ENCODE measurements at regions not wholly inside any gene's neighbourhood (a gene's known extent, or its start where the extent isn't known, plus 50 kb on each side); places are given as distances from the start of the nearest gene placed in this dataset.
"Not testable (repeated sequence)": the region's sequence is repeated elsewhere in the genome, so short reads cannot be mapped to it uniquely, and the experiment has no call there.

- H3K9ac ChIP-seq (ENCODE audit: low read length) = no peak overlapping the region
- no peaks in the 10 kb centered on the region for H3K9me2 ChIP-seq (replicated peaks; ENCODE audit: insufficient read depth, low read length)
- H3K4me2 ChIP-seq (ENCODE audit: low read depth, low read length, poor library complexity, severe bottlenecking) = no peak overlapping the region
- H3K4me3 ChIP-seq (ENCODE audit: low read length) = no peak overlapping the region
- no peak for DNase-seq
- H4K20me1 ChIP-seq (ENCODE audit: insufficient read depth, low read depth, low read length) = no peaks in the 10 kb centered on the region
- no peak overlapping the region for H3K27ac ChIP-seq (ENCODE audit: low read length)
- H3K9me3 ChIP-seq (ENCODE audit: low read length) = no peaks in the 10 kb centered on the region
- peaks cover 7% of the 10 kb centered on the region for H3K4me1 ChIP-seq (ENCODE audit: low read length)
- no peaks in the 10 kb centered on the region for H3K27me3 ChIP-seq (ENCODE audit: low read length)
- no peaks in the 10 kb centered on the region; the same call in 1 of the 2 replicates for H3K36me3 ChIP-seq (ENCODE audit: insufficient read depth, low read length)
- no peaks in the 10 kb centered on the region for H3K79me2 ChIP-seq (ENCODE audit: low read length)
- no peak overlapping the region for H2AFZ ChIP-seq (ENCODE audit: low read length)
These were observed 435.4 kb downstream of the BRD1 start for GRCh38 chr22:49392247-49392646.

GRCh38 chr22:49391436-49391835 is 436.2 kb downstream of the BRD1 start:
- Histone ChIP-seq H3K27me3 (ENCODE audit: low read length) (no peaks in the 10 kb centered on the region), H2AFZ (ENCODE audit: low read length) (no peak overlapping the region), H3K4me1 (ENCODE audit: low read length) (peaks cover 7% of the 10 kb centered on the region), H3K36me3 (ENCODE audit: insufficient read depth, low read length) (no peaks in the 10 kb centered on the region; the same call in 1 of the 2 replicates), H3K4me2 (ENCODE audit: low read depth, low read length, poor library complexity, severe bottlenecking) (no peak overlapping the region), H3K4me3 (ENCODE audit: low read length) (no peak overlapping the region), H4K20me1 (ENCODE audit: insufficient read depth, low read depth, low read length) (no peaks in the 10 kb centered on the region), H3K9me3 (ENCODE audit: low read length) (no peaks in the 10 kb centered on the region), H3K9me2 (replicated peaks; ENCODE audit: insufficient read depth, low read length) (no peaks in the 10 kb centered on the region), H3K9ac (ENCODE audit: low read length) (no peak overlapping the region), H3K27ac (ENCODE audit: low read length) (no peak overlapping the region), H3K79me2 (ENCODE audit: low read length) (no peaks in the 10 kb centered on the region)
- no peak for DNase-seq

- Histone ChIP-seq H3K9ac (ENCODE audit: low read length) (no peak overlapping the region), H3K9me2 (replicated peaks; ENCODE audit: insufficient read depth, low read length) (no peaks in the 10 kb centered on the region), H3K9me3 (ENCODE audit: low read length) (no peaks in the 10 kb centered on the region), H4K20me1 (ENCODE audit: insufficient read depth, low read depth, low read length) (no peaks in the 10 kb centered on the region), H3K27ac (ENCODE audit: low read length) (no peak overlapping the region), H3K27me3 (ENCODE audit: low read length) (no peaks in the 10 kb centered on the region), H3K4me3 (ENCODE audit: low read length) (no peak overlapping the region), H2AFZ (ENCODE audit: low read length) (no peak overlapping the region), H3K4me1 (ENCODE audit: low read length) (peaks cover 7% of the 10 kb centered on the region), H3K79me2 (ENCODE audit: low read length) (no peaks in the 10 kb centered on the region), H3K4me2 (ENCODE audit: low read depth, low read length, poor library complexity, severe bottlenecking) (no peak overlapping the region), H3K36me3 (ENCODE audit: insufficient read depth, low read length) (no peaks in the 10 kb centered on the region; the same call in 1 of the 2 replicates)
- no peak for DNase-seq
These were observed 436.7 kb downstream of the BRD1 start for GRCh38 chr22:49390954-49391353.

GRCh38 chr22:49383909-49384308 is 443.8 kb downstream of the BRD1 start:
- H3K9ac ChIP-seq (ENCODE audit: low read length) = not testable (repeated sequence)

GRCh38 chr22:49382451-49382735 is 445.3 kb downstream of the BRD1 start:
- H3K36me3 ChIP-seq (ENCODE audit: insufficient read depth, low read length) = no peaks in the 10 kb centered on the region
- H3K79me2 ChIP-seq (ENCODE audit: low read length) = no peaks in the 10 kb centered on the region
- no peaks in the 10 kb centered on the region for H4K20me1 ChIP-seq (ENCODE audit: insufficient read depth, low read depth, low read length)
- H3K4me3 ChIP-seq (ENCODE audit: low read length) = no peak overlapping the region
- peak overlapping the region; percentile 97 for H3K27ac ChIP-seq (ENCODE audit: low read length)
- no peaks in the 10 kb centered on the region for H3K27me3 ChIP-seq (ENCODE audit: low read length)
- H3K9me2 ChIP-seq (replicated peaks; ENCODE audit: insufficient read depth, low read length) = no peaks in the 10 kb centered on the region
- no peak overlapping the region for H2AFZ ChIP-seq (ENCODE audit: low read length)
- H3K9ac ChIP-seq (ENCODE audit: low read length) = peak overlapping the region; percentile 30; the same call in 1 of the 2 replicates
- peaks cover 52% of the 10 kb centered on the region for H3K4me1 ChIP-seq (ENCODE audit: low read length)
- DNase-seq = no peak
- no peak overlapping the region for H3K4me2 ChIP-seq (ENCODE audit: low read depth, low read length, poor library complexity, severe bottlenecking)
- H3K9me3 ChIP-seq (ENCODE audit: low read length) = no peaks in the 10 kb centered on the region

More at GRCh38 chr22:49383909-49384308, 443.8 kb downstream of the BRD1 start:
- not testable (repeated sequence) for H4K20me1 ChIP-seq (ENCODE audit: insufficient read depth, low read depth, low read length); H3K9me2 ChIP-seq (replicated peaks; ENCODE audit: insufficient read depth, low read length); H3K36me3 ChIP-seq (ENCODE audit: insufficient read depth, low read length); H2AFZ ChIP-seq (ENCODE audit: low read length); H3K27ac ChIP-seq (ENCODE audit: low read length); H3K9me3 ChIP-seq (ENCODE audit: low read length); H3K4me2 ChIP-seq (ENCODE audit: low read depth, low read length, poor library complexity, severe bottlenecking); DNase-seq; H3K79me2 ChIP-seq (ENCODE audit: low read length); H3K4me3 ChIP-seq (ENCODE audit: low read length); H3K27me3 ChIP-seq (ENCODE audit: low read length)
- peaks cover 42% of the 10 kb centered on the region for H3K4me1 ChIP-seq (ENCODE audit: low read length)

GRCh38 chr22:49381595-49382450 is 445.9 kb downstream of the BRD1 start:
- no peaks in the 10 kb centered on the region for H3K9me2 ChIP-seq (replicated peaks; ENCODE audit: insufficient read depth, low read length)
- H3K9ac ChIP-seq (ENCODE audit: low read length) = peak overlapping the region; percentile 30; the same call in 1 of the 2 replicates
- H3K9me3 ChIP-seq (ENCODE audit: low read length) = no peaks in the 10 kb centered on the region
- peaks cover 52% of the 10 kb centered on the region for H3K4me1 ChIP-seq (ENCODE audit: low read length)
- peak overlapping the region; percentile 41 for H3K4me2 ChIP-seq (ENCODE audit: low read depth, low read length, poor library complexity, severe bottlenecking)
- H3K27me3 ChIP-seq (ENCODE audit: low read length) = no peaks in the 10 kb centered on the region
- no peak overlapping the region for H2AFZ ChIP-seq (ENCODE audit: low read length)
- peak overlapping the region; percentile 97 for H3K27ac ChIP-seq (ENCODE audit: low read length)
- H3K4me3 ChIP-seq (ENCODE audit: low read length) = no peak overlapping the region
- DNase-seq = no peak
- no peaks in the 10 kb centered on the region for H3K36me3 ChIP-seq (ENCODE audit: insufficient read depth, low read length)
- H4K20me1 ChIP-seq (ENCODE audit: insufficient read depth, low read depth, low read length) = no peaks in the 10 kb centered on the region
- no peaks in the 10 kb centered on the region for H3K79me2 ChIP-seq (ENCODE audit: low read length)

- no peaks in the 10 kb centered on the region for H3K9me3 ChIP-seq (ENCODE audit: low read length)
- no peak for DNase-seq
- peak overlapping the region; percentile 41 for H3K4me2 ChIP-seq (ENCODE audit: low read depth, low read length, poor library complexity, severe bottlenecking)
- peak overlapping the region; percentile 26 for H3K9ac ChIP-seq (ENCODE audit: low read length)
- H2AFZ ChIP-seq (ENCODE audit: low read length) = no peak overlapping the region
- H3K4me1 ChIP-seq (ENCODE audit: low read length) = peaks cover 52% of the 10 kb centered on the region
- H3K36me3 ChIP-seq (ENCODE audit: insufficient read depth, low read length) = no peaks in the 10 kb centered on the region
- H3K27ac ChIP-seq (ENCODE audit: low read length) = peak overlapping the region; percentile 97
- H3K9me2 ChIP-seq (replicated peaks; ENCODE audit: insufficient read depth, low read length) = no peaks in the 10 kb centered on the region
- H3K27me3 ChIP-seq (ENCODE audit: low read length) = no peaks in the 10 kb centered on the region
- no peaks in the 10 kb centered on the region for H3K79me2 ChIP-seq (ENCODE audit: low read length)
- peak overlapping the region; percentile 24; the same call in 1 of the 2 replicates for H3K4me3 ChIP-seq (ENCODE audit: low read length)
- H4K20me1 ChIP-seq (ENCODE audit: insufficient read depth, low read depth, low read length) = no peaks in the 10 kb centered on the region
These were observed 446.9 kb downstream of the BRD1 start for GRCh38 chr22:49380828-49381114.

- Histone ChIP-seq H3K27me3 (ENCODE audit: low read length) (no peaks in the 10 kb centered on the region), H3K27ac (ENCODE audit: low read length) (peak overlapping the region; percentile 97), H3K36me3 (ENCODE audit: insufficient read depth, low read length) (no peaks in the 10 kb centered on the region), H3K4me2 (ENCODE audit: low read depth, low read length, poor library complexity, severe bottlenecking) (peak overlapping the region; percentile 45), H3K9ac (ENCODE audit: low read length) (peak overlapping the region; percentile 57), H3K79me2 (ENCODE audit: low read length) (no peaks in the 10 kb centered on the region), H3K9me2 (replicated peaks; ENCODE audit: insufficient read depth, low read length) (no peaks in the 10 kb centered on the region), H3K4me3 (ENCODE audit: low read length) (peak overlapping the region; percentile 24), H3K4me1 (ENCODE audit: low read length) (peaks cover 55% of the 10 kb centered on the region), H4K20me1 (ENCODE audit: insufficient read depth, low read depth, low read length) (no peaks in the 10 kb centered on the region), H3K9me3 (ENCODE audit: low read length) (no peaks in the 10 kb centered on the region), H2AFZ (ENCODE audit: low read length) (no peak overlapping the region)
- peak; percentile 95 for DNase-seq
These were observed 447.4 kb downstream of the BRD1 start for GRCh38 chr22:49380095-49380827.

All from Karpas-422 (cell line).